ENCODE measurements at regions not wholly inside any gene's neighbourhood (a gene's known extent, or its start where the extent isn't known, plus 50 kb on each side); places are given as distances from the start of the nearest gene placed in this dataset.
"Not testable (repeated sequence)": the region's sequence is repeated elsewhere in the genome, so short reads cannot be mapped to it uniquely, and the experiment has no call there.

GRCh38 chr9:94438336-94438735 lies 109.9 kb upstream of the NUTM2F start:
- POLR2A ChIA-PET; H3K9me3 ChIP-seq (ENCODE audit: control extremely low read depth in 1 of 5, control insufficient read depth in 4 of 5, insufficient read depth in 2 of 5, low read depth in 1 of 5, low read length in 4 of 5); H3K27me3 ChIP-seq (replicated peaks in 2 of 5; ENCODE audit: control insufficient read depth in 4 of 5, insufficient read depth in 5 of 5, low read length in 4 of 5); DNase-seq; CTCF ChIA-PET; H3K4me3 ChIP-seq (ENCODE audit: control insufficient read depth in 1 of 7, extremely low read depth in 1 of 7, insufficient read depth in 4 of 7, low read depth in 2 of 7, low read length in 6 of 7); H3K4me1 ChIP-seq (ENCODE audit: control extremely low read depth in 1 of 4, control insufficient read depth in 4 of 4, insufficient read depth in 4 of 4, low read length in 3 of 4); H3K27ac ChIP-seq (ENCODE audit: insufficient read depth in 1 of 2, low read depth in 1 of 2, low read length in 2 of 2, poor library complexity in 1 of 2, severe bottlenecking in 2 of 2): not testable (repeated sequence)
- H3K36me3 ChIP-seq (ENCODE audit: control insufficient read depth in 4 of 4, insufficient read depth in 4 of 4, low read length in 3 of 4): peaks cover 4 to 24% (median 10%) of the 10 kb centered on the region in 4 experiments
- WGBS (ENCODE audit: insufficient coverage): no CpG with 5 or more reads among the region's 1 CpG

GRCh38 chr9:94441146-94441545 lies 112.7 kb upstream of the NUTM2F start:
- H3K4me1 ChIP-seq (ENCODE audit: control extremely low read depth in 1 of 4, control insufficient read depth in 4 of 4, insufficient read depth in 4 of 4, low read length in 3 of 4); POLR2A ChIA-PET; H3K4me3 ChIP-seq (ENCODE audit: control insufficient read depth in 1 of 7, extremely low read depth in 1 of 7, insufficient read depth in 4 of 7, low read depth in 2 of 7, low read length in 6 of 7); H3K9me3 ChIP-seq (ENCODE audit: control extremely low read depth in 1 of 5, control insufficient read depth in 4 of 5, insufficient read depth in 2 of 5, low read depth in 1 of 5, low read length in 4 of 5); DNase-seq; CTCF ChIA-PET; H3K27me3 ChIP-seq (replicated peaks in 2 of 5; ENCODE audit: control insufficient read depth in 4 of 5, insufficient read depth in 5 of 5, low read length in 4 of 5); H3K27ac ChIP-seq (ENCODE audit: insufficient read depth in 1 of 2, low read depth in 1 of 2, low read length in 2 of 2, poor library complexity in 1 of 2, severe bottlenecking in 2 of 2): not testable (repeated sequence)
- no CpG with 5 or more reads among the region's 1 CpG for WGBS (ENCODE audit: insufficient coverage)
- H3K36me3 ChIP-seq (ENCODE audit: control insufficient read depth in 4 of 4, insufficient read depth in 4 of 4, low read length in 3 of 4): peaks cover 4 to 30% (median 16%) of the 10 kb centered on the region in 4 experiments

GRCh38 chr9:94441796-94442195 lies 113.1 kb upstream of the PCAT7 start:
- Histone ChIP-seq H3K9me3 (ENCODE audit: control extremely low read depth in 1 of 5, control insufficient read depth in 4 of 5, insufficient read depth in 2 of 5, low read depth in 1 of 5, low read length in 4 of 5) (no peaks in the 10 kb centered on the region), H3K36me3 (ENCODE audit: control insufficient read depth in 4 of 4, insufficient read depth in 4 of 4, low read length in 3 of 4) (peaks cover 7 to 33% (median 16%) of the 10 kb centered on the region in 4 experiments), H3K27ac (ENCODE audit: insufficient read depth in 1 of 2, low read depth in 1 of 2, low read length in 2 of 2, poor library complexity in 1 of 2, severe bottlenecking in 2 of 2) (no peak overlapping the region), H3K27me3 (replicated peaks in 2 of 5; ENCODE audit: control insufficient read depth in 4 of 5, insufficient read depth in 5 of 5, low read length in 4 of 5) (no peaks in the 10 kb centered on the region), H3K4me3 (ENCODE audit: control insufficient read depth in 1 of 7, extremely low read depth in 1 of 7, insufficient read depth in 4 of 7, low read depth in 2 of 7, low read length in 6 of 7) (no peak overlapping the region), H3K4me1 (ENCODE audit: control extremely low read depth in 1 of 4, control insufficient read depth in 4 of 4, insufficient read depth in 4 of 4, low read length in 3 of 4) (no peaks in the 10 kb centered on the region)
- CTCF ChIA-PET: no interaction called here
- POLR2A ChIA-PET: no interaction called here
- no peak for DNase-seq
- 100% methylated on average over 2 of the region's 2 CpGs for WGBS (ENCODE audit: insufficient coverage)

- ChIA-PET POLR2A (no interaction called here), CTCF (no interaction called here)
- no peaks in the 10 kb centered on the region for H3K4me1 ChIP-seq (ENCODE audit: control extremely low read depth in 1 of 4, control insufficient read depth in 4 of 4, insufficient read depth in 4 of 4, low read length in 3 of 4)
- no peak overlapping the region for H3K27ac ChIP-seq (ENCODE audit: insufficient read depth in 1 of 2, low read depth in 1 of 2, low read length in 2 of 2, poor library complexity in 1 of 2, severe bottlenecking in 2 of 2)
- DNase-seq: no peak
- whole genome bisulfite sequencing (ENCODE audit: insufficient coverage): 94% methylated on average over 3 of the region's 6 CpGs
- no peaks in the 10 kb centered on the region for H3K9me3 ChIP-seq (ENCODE audit: control extremely low read depth in 1 of 5, control insufficient read depth in 4 of 5, insufficient read depth in 2 of 5, low read depth in 1 of 5, low read length in 4 of 5)
- H3K4me3 ChIP-seq (ENCODE audit: control insufficient read depth in 1 of 7, extremely low read depth in 1 of 7, insufficient read depth in 4 of 7, low read depth in 2 of 7, low read length in 6 of 7): no peak overlapping the region
- H3K36me3 ChIP-seq (ENCODE audit: control insufficient read depth in 4 of 4, insufficient read depth in 4 of 4, low read length in 3 of 4): peaks cover 10 to 40% (median 18%) of the 10 kb centered on the region in 4 experiments
- H3K27me3 ChIP-seq (replicated peaks in 2 of 5; ENCODE audit: control insufficient read depth in 4 of 5, insufficient read depth in 5 of 5, low read length in 4 of 5): no peaks in the 10 kb centered on the region
These were observed 111.7 kb upstream of the PCAT7 start for GRCh38 chr9:94443032-94443722.

GRCh38 chr9:94445863-94446262 lies 109.0 kb upstream of the PCAT7 start:
- DNase-seq: no peak
- Histone ChIP-seq H3K4me3 (ENCODE audit: control insufficient read depth in 1 of 7, extremely low read depth in 1 of 7, insufficient read depth in 4 of 7, low read depth in 2 of 7, low read length in 6 of 7) (no peak overlapping the region), H3K36me3 (ENCODE audit: control insufficient read depth in 4 of 4, insufficient read depth in 4 of 4, low read length in 3 of 4) (peaks cover 13 to 54% (median 26%) of the 10 kb centered on the region in 4 experiments), H3K27ac (ENCODE audit: insufficient read depth in 1 of 2, low read depth in 1 of 2, low read length in 2 of 2, poor library complexity in 1 of 2, severe bottlenecking in 2 of 2) (no peak overlapping the region), H3K4me1 (ENCODE audit: control extremely low read depth in 1 of 4, control insufficient read depth in 4 of 4, insufficient read depth in 4 of 4, low read length in 3 of 4) (no peaks in the 10 kb centered on the region), H3K9me3 (ENCODE audit: control extremely low read depth in 1 of 5, control insufficient read depth in 4 of 5, insufficient read depth in 2 of 5, low read depth in 1 of 5, low read length in 4 of 5) (no peaks in the 10 kb centered on the region), H3K27me3 (replicated peaks in 2 of 5; ENCODE audit: control insufficient read depth in 4 of 5, insufficient read depth in 5 of 5, low read length in 4 of 5) (no peaks in the 10 kb centered on the region)
- no CpG with 5 or more reads among the region's 2 CpGs for WGBS (ENCODE audit: insufficient coverage)
- ChIA-PET POLR2A (no interaction called here), CTCF (no interaction called here)

GRCh38 chr9:94449486-94449885 lies 105.4 kb upstream of the PCAT7 start:
- H3K4me1 ChIP-seq (ENCODE audit: control extremely low read depth in 1 of 4, control insufficient read depth in 4 of 4, insufficient read depth in 4 of 4, low read length in 3 of 4): no peaks in the 10 kb centered on the region
- H3K27ac ChIP-seq (ENCODE audit: insufficient read depth in 1 of 2, low read depth in 1 of 2, low read length in 2 of 2, poor library complexity in 1 of 2, severe bottlenecking in 2 of 2): no peak overlapping the region
- no peaks in the 10 kb centered on the region for H3K9me3 ChIP-seq (ENCODE audit: control extremely low read depth in 1 of 5, control insufficient read depth in 4 of 5, insufficient read depth in 2 of 5, low read depth in 1 of 5, low read length in 4 of 5)
- no peak for DNase-seq
- ChIA-PET POLR2A (no interaction called here), CTCF (no interaction called here)
- WGBS (ENCODE audit: insufficient coverage): no CpG with 5 or more reads among the region's 2 CpGs
- H3K36me3 ChIP-seq (ENCODE audit: control insufficient read depth in 4 of 4, insufficient read depth in 4 of 4, low read length in 3 of 4): peaks cover 16 to 47% (median 31%) of the 10 kb centered on the region in 4 experiments
- no peak overlapping the region for H3K4me3 ChIP-seq (ENCODE audit: control insufficient read depth in 1 of 7, extremely low read depth in 1 of 7, insufficient read depth in 4 of 7, low read depth in 2 of 7, low read length in 6 of 7)
- no peaks in the 10 kb centered on the region for H3K27me3 ChIP-seq (replicated peaks in 2 of 5; ENCODE audit: control insufficient read depth in 4 of 5, insufficient read depth in 5 of 5, low read length in 4 of 5)

- H3K27ac ChIP-seq (ENCODE audit: insufficient read depth in 1 of 2, low read depth in 1 of 2, low read length in 2 of 2, poor library complexity in 1 of 2, severe bottlenecking in 2 of 2): no peak overlapping the region
- peaks cover 3 to 32% (median 7%) of the 10 kb centered on the region in 5 experiments for H3K9me3 ChIP-seq (ENCODE audit: control extremely low read depth in 1 of 5, control insufficient read depth in 4 of 5, insufficient read depth in 2 of 5, low read depth in 1 of 5, low read length in 4 of 5)
- no peaks in the 10 kb centered on the region for H3K4me1 ChIP-seq (ENCODE audit: control extremely low read depth in 1 of 4, control insufficient read depth in 4 of 4, insufficient read depth in 4 of 4, low read length in 3 of 4)
- H3K4me3 ChIP-seq (ENCODE audit: control insufficient read depth in 1 of 7, extremely low read depth in 1 of 7, insufficient read depth in 4 of 7, low read depth in 2 of 7, low read length in 6 of 7): no peak overlapping the region
- no peak for DNase-seq
- no peaks in the 10 kb centered on the region for H3K27me3 ChIP-seq (replicated peaks in 2 of 5; ENCODE audit: control insufficient read depth in 4 of 5, insufficient read depth in 5 of 5, low read length in 4 of 5)
- ChIA-PET CTCF (no interaction called here), POLR2A (no interaction called here)
- H3K36me3 ChIP-seq (ENCODE audit: control insufficient read depth in 4 of 4, insufficient read depth in 4 of 4, low read length in 3 of 4): peaks cover 7 to 27% (median 18%) of the 10 kb centered on the region in 4 experiments
- 72% methylated on average over 2 of the region's 2 CpGs for WGBS (ENCODE audit: insufficient coverage)
These were observed 90.1 kb upstream of the PCAT7 start for GRCh38 chr9:94464790-94465189.
